GM12873 (cell line): ENCODE measurements at regions not wholly inside any gene's neighbourhood (a gene's known extent, or its start where the extent isn't known, plus 50 kb on each side); places are given as distances from the start of the nearest gene placed in this dataset.

ENCODE experiments used
- CTCF ChIP-seq: IDR thresholded peaks from 2 replicates; pipeline ENCODE4 v1.5.1; 2012; ENCODE audit warnings: low read depth, mild to moderate bottlenecking, moderate library complexity, low read length, control low read depth; ENCODE audit not compliant: insufficient read depth; ENCODE audit errors: missing control alignments

DNA sequence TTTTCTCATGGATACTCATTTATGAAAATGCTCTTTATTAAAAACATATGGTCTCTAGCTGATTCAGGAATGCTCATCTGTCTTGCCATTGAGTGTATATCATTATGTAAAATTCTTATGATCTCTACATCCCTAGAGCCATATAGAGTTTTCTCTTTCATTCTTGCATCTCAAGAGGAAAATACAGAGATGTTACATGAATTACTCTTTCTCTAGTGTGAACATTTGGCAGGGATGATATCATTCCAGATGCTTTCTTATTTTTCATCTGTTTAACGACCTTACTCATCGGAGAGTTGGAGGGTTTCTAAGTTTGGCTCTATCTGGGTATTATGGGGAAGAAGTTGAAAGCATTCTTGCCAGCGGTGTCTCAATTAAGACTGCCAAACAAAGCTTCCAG, 202.9 kb upstream of the SLC7A11 start:
- no peak for TF ChIP-seq CTCF

DNA sequence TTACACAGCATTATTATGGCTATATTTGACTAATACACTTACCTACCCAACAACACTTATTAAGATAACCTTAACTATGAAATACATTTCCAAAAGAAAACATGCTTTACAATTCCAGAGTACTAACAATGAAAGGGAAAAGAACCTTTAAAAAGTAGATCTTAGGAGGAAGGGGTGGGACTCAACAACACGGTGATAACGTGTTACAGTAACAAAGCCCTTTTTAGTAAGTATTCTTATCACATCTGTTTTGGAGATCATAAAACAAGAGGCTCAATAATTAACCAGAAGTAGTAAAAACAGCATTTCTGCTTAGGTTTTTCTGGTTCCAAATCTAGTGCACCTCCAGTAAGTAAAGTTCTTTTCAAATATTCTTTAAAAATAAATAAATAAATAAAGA, 202.1 kb upstream of the SLC7A11 start:
- TF ChIP-seq CTCF, result no peak

GRCh38 chr4:138439143-138439581, 197.0 kb upstream of the SLC7A11 start:
- no peak for TF ChIP-seq CTCF

DNA sequence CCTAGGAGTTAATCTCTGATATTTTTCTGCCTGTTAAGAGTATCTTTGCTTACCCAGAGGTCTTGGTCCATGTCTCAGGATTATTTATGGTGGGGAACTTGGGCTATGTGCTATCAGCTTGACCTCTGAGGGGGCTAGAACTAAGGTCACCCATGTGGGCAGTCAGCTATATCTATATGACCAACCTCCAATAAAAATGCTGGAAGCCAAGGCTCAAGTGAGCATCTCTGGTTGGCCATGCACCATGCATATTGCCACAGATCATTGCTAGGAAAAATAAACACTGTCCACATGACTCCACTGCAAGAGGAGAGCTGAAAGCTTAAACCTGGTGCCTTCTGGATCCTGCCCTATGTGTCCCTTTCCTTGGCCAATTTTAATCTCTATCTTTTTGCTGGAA, 196.5 kb upstream of the SLC7A11 start:
- no peak for TF ChIP-seq CTCF

- no peak for TF ChIP-seq CTCF
These were observed 195.2 kb upstream of the SLC7A11 start for GRCh38 chr4:138437263-138437851.

DNA sequence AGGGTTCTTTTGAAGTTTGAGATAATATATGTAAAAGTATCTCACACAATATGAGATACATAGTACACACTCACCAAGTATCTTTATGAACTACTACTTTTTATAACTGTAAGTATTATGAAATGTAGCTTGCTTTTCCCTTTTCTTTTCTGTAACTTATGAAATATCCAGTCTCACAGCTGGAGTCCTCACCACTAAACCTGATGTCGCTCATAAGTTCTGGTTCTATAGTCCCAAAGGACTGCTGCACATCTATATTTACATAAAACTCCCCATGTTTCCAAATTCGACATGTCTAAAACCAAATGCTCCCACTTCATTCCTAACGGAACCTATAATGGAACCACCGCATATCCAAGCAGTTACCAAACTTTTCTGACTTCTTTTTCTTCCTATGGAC, 186.5 kb upstream of the SLC7A11 start:
- TF ChIP-seq CTCF, result no peak

DNA sequence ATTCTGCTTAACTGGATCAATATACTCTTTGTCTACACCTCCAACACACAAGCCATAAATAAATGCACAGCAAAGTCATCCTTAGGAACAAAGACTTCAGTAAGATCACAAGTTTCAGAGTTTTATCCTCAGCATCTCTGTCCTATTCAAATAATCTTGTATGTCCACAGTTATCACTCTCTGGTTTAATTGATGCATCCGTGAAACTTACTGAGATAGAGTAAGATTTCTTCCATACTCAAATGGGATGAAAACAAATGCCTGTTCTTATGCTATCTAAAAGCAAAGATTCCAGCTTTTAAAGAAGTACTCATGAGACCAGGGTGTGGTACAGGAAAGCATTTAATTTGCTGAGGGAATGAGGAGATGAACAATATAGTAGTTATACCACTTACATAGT, 184.6 kb upstream of the SLC7A11 start:
- no peak for TF ChIP-seq CTCF

GRCh38 chr4:138420471-138420870, 178.3 kb upstream of the SLC7A11 start:
- no peak for TF ChIP-seq CTCF
